Right lobe of liver (tissue), 4 donors: ENCODE measurements at regions not wholly inside any gene's neighbourhood (a gene's known extent, or its start where the extent isn't known, plus 50 kb on each side); places are given as distances from the start of the nearest gene placed in this dataset.

ENCODE experiments used
- CTCF ChIP-seq, 4 donors: fragments of 200-600 bp in 3 of 4; fragments of 450-650 bp in 1 of 4; IDR thresholded peaks; one replicate each; pipeline versions ENCODE4 v1.5.1 to v1.8.0; 2016 to 2022; ENCODE audit warnings: antibody characterized with exemption in 4 of 4, mild to moderate bottlenecking in 2 of 4
- POLR2A ChIP-seq: fragments of 450-650 bp; IDR thresholded peaks from one replicate; pipeline ENCODE4 v1.6.1; 2017; ENCODE audit warnings: antibody characterized with exemption, mild to moderate bottlenecking
- donor health status: DM: no; HTN: no; CAD: no.
- donor health status: DM: no; HTN: no; CAD: no.
- donor health status: DM: no; HTN: yes; CAD: no.

GRCh38 chr5:3122216-3122615 is 370.7 kb upstream of the IRX2 start:
- TF ChIP-seq CTCF (IDR thresholded peaks at IDR 0.05) (no peak), POLR2A (no peak)
